Upper lobe of left lung (tissue), 4 donors: ENCODE measurements at regions not wholly inside any gene's neighbourhood (a gene's known extent, or its start where the extent isn't known, plus 50 kb on each side); places are given as distances from the start of the nearest gene placed in this dataset.

Source experiments
- CTCF ChIP-seq, 6 experiments: fragments of 450-650 bp in 4 of 6; fragments of 200-600 bp in 2 of 6; sonication (generic) in 2 of 6; IDR thresholded peaks; one replicate each; pipeline ENCODE4 v1.5.1; 2016 to 2019; ENCODE audit warnings: antibody characterized with exemption in 6 of 6
- POLR2A ChIP-seq, 4 donors: fragments of 450-650 bp; IDR thresholded peaks; one replicate each; pipeline ENCODE4 v1.5.1; 2016 to 2017; ENCODE audit warnings: antibody characterized with exemption in 4 of 4, mild to moderate bottlenecking in 2 of 4

DNA sequence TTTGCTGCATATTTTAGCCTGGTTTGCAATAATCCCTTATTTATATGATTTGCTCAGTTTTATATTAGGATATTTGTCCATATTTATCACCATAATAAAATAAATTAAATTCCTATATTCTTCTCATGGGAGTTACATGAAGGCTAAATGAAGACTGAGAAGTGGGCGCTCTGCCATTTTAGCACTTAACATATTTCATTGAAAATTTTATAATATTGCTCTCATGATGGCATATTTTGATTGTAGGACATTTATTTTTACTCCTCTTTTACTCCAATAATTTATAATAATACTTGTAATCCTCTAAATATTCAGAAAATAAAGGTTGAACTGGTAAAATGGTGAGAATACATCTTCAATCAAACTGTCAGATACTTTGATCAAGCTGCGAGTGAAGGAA, 99.8 kb upstream of the SEMA3A start:
- no peak for TF ChIP-seq CTCF (IDR thresholded peaks at IDR 0.05)
- TF ChIP-seq POLR2A (IDR thresholded peaks at IDR 0.05): no peak
